ENCODE measurements at regions not wholly inside any gene's neighbourhood (a gene's known extent, or its start where the extent isn't known, plus 50 kb on each side); places are given as distances from the start of the nearest gene placed in this dataset.

GRCh38 chr3:28598165-28598564 is 249.5 kb upstream of the AZI2 start:
- no peaks in the 10 kb centered on the region for H3K27me3 ChIP-seq (ENCODE audit: insufficient read depth, low read depth)
- TF ChIP-seq, protein P1, sequence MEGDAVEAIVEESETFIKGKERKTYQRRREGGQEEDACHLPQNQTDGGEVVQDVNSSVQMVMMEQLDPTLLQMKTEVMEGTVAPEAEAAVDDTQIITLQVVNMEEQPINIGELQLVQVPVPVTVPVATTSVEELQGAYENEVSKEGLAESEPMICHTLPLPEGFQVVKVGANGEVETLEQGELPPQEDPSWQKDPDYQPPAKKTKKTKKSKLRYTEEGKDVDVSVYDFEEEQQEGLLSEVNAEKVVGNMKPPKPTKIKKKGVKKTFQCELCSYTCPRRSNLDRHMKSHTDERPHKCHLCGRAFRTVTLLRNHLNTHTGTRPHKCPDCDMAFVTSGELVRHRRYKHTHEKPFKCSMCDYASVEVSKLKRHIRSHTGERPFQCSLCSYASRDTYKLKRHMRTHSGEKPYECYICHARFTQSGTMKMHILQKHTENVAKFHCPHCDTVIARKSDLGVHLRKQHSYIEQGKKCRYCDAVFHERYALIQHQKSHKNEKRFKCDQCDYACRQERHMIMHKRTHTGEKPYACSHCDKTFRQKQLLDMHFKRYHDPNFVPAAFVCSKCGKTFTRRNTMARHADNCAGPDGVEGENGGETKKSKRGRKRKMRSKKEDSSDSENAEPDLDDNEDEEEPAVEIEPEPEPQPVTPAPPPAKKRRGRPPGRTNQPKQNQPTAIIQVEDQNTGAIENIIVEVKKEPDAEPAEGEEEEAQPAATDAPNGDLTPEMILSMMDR (conservative IDR thresholded peaks at IDR 0.05; ENCODE audit: low read depth, low read length), result no peak
- no peaks in the 10 kb centered on the region for H4K20me1 ChIP-seq (ENCODE audit: insufficient read depth)
- no peaks in the 10 kb centered on the region for H3K4me1 ChIP-seq (ENCODE audit: low read depth, poor library complexity, severe bottlenecking)
- no peaks in the 10 kb centered on the region for H3K79me2 ChIP-seq (ENCODE audit: insufficient read depth, low read depth)
- no peak overlapping the region for H3K9ac ChIP-seq
- H2AFZ ChIP-seq (ENCODE audit: low read depth), result no peak overlapping the region
- no peaks in the 10 kb centered on the region for H3K36me3 ChIP-seq (ENCODE audit: insufficient read depth)
- H3K4me2 ChIP-seq, result no peak overlapping the region
- no peak overlapping the region for H3K4me3 ChIP-seq (IDR thresholded peaks at IDR 0.05; ENCODE audit: insufficient read depth, low read depth, low read length)
- no peak overlapping the region for H3K27ac ChIP-seq

DNA sequence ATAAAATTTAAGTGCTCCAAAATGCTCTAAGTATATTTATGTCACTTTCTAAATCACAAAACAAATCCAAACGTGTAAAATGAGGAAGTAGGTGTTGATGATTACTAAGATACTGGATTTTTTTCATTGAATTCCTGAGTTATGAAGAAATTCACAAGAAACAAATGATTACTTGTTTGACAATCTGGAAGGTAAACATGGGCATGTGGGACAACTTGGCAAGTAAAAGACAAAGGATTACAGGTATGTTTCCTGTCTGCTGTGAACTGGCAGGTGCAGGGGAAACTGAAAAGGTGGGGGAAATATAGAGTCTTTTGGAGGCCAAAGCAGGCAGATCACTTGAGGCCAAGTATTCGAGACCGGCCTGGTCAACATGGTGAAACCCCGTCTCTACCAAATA is 252.7 kb upstream of the AZI2 start:
- TF ChIP-seq, protein P1 (conservative IDR thresholded peaks at IDR 0.05; ENCODE audit: low read depth, low read length), result no peak
- Histone ChIP-seq H3K4me2 (no peak overlapping the region), H3K79me2 (ENCODE audit: insufficient read depth, low read depth) (no peaks in the 10 kb centered on the region), H3K4me3 (IDR thresholded peaks at IDR 0.05; ENCODE audit: insufficient read depth, low read depth, low read length) (no peak overlapping the region), H3K4me1 (ENCODE audit: low read depth, poor library complexity, severe bottlenecking) (no peaks in the 10 kb centered on the region), H3K36me3 (ENCODE audit: insufficient read depth) (no peaks in the 10 kb centered on the region), H4K20me1 (ENCODE audit: insufficient read depth) (no peaks in the 10 kb centered on the region), H2AFZ (ENCODE audit: low read depth) (no peak overlapping the region), H3K9ac (no peak overlapping the region), H3K27ac (no peak overlapping the region), H3K27me3 (ENCODE audit: insufficient read depth, low read depth) (no peaks in the 10 kb centered on the region)

DNA sequence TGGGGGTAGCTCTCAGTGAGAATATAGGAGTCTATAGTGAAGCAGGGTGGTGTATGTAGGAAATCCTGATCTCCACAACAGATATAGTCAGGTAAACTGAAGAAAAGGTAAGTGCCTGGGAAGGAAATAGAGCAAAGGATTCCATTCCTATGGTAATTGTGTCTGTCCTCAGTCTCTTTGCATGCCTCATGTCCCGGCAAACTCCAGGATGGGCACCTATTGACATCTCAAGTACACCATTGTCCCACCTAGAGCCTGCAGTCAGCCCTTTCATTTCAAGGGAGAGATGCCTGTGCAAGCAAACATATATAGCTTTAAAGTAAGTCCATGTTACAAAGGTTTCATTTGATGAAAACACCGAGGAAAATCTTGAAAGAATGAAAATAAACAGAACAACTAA is 257.7 kb upstream of the AZI2 start:
- Histone ChIP-seq H3K9ac (no peak overlapping the region), H2AFZ (ENCODE audit: low read depth) (no peak overlapping the region), H3K4me1 (ENCODE audit: low read depth, poor library complexity, severe bottlenecking) (no peaks in the 10 kb centered on the region), H4K20me1 (ENCODE audit: insufficient read depth) (no peaks in the 10 kb centered on the region), H3K4me3 (IDR thresholded peaks at IDR 0.05; ENCODE audit: insufficient read depth, low read depth, low read length) (no peak overlapping the region), H3K27me3 (ENCODE audit: insufficient read depth, low read depth) (no peaks in the 10 kb centered on the region), H3K27ac (no peak overlapping the region), H3K4me2 (no peak overlapping the region), H3K36me3 (ENCODE audit: insufficient read depth) (no peaks in the 10 kb centered on the region), H3K79me2 (ENCODE audit: insufficient read depth, low read depth) (no peaks in the 10 kb centered on the region)
- TF ChIP-seq, protein P1 (conservative IDR thresholded peaks at IDR 0.05; ENCODE audit: low read depth, low read length), result no peak

GRCh38 chr3:28612232-28612631 is 263.6 kb upstream of the AZI2 start:
- H3K27ac ChIP-seq, result no peak overlapping the region
- H3K4me2 ChIP-seq, result no peak overlapping the region
- TF ChIP-seq, protein P1 (conservative IDR thresholded peaks at IDR 0.05; ENCODE audit: low read depth, low read length), result no peak
- no peak overlapping the region for H3K9ac ChIP-seq
- H4K20me1 ChIP-seq (ENCODE audit: insufficient read depth), result no peaks in the 10 kb centered on the region
- no peaks in the 10 kb centered on the region for H3K36me3 ChIP-seq (ENCODE audit: insufficient read depth)
- H3K27me3 ChIP-seq (ENCODE audit: insufficient read depth, low read depth), result no peaks in the 10 kb centered on the region
- no peak overlapping the region for H2AFZ ChIP-seq (ENCODE audit: low read depth)
- no peak overlapping the region for H3K4me3 ChIP-seq (IDR thresholded peaks at IDR 0.05; ENCODE audit: insufficient read depth, low read depth, low read length)
- H3K79me2 ChIP-seq (ENCODE audit: insufficient read depth, low read depth), result no peaks in the 10 kb centered on the region
- no peaks in the 10 kb centered on the region for H3K4me1 ChIP-seq (ENCODE audit: low read depth, poor library complexity, severe bottlenecking)
